Nephron (organoid): ENCODE measurements at regions not wholly inside any gene's neighbourhood (a gene's known extent, or its start where the extent isn't known, plus 50 kb on each side); places are given as distances from the start of the nearest gene placed in this dataset.

Experiments used
- H3K27ac Mint-ChIP-seq, 3 experiments: 2 replicates each; pipeline ENCODE4 v1.8.0; 2020; ENCODE audit warnings: mixed read lengths in 3 of 3, mild to moderate bottlenecking in 2 of 3, moderate library complexity in 1 of 3
- H3K27me3 Mint-ChIP-seq: 2 replicates; pipeline ENCODE4 v1.8.0; 2021; ENCODE audit warnings: low read depth, mild to moderate bottlenecking, moderate library complexity, mixed read lengths
- H3K36me3 Mint-ChIP-seq: 2 replicates; pipeline ENCODE4 v1.8.0; 2020; ENCODE audit warnings: low read depth, mixed read lengths
- H3K4me1 Mint-ChIP-seq: 2 replicates; pipeline ENCODE4 v1.8.0; 2020; ENCODE audit warnings: mixed read lengths
- H3K4me3 Mint-ChIP-seq, 3 experiments: 2 replicates each; pipeline ENCODE4 v1.8.0; 2020; ENCODE audit warnings: mild to moderate bottlenecking in 3 of 3, mixed read lengths in 3 of 3, moderate library complexity in 2 of 3
- H3K9me3 Mint-ChIP-seq: 2 replicates; pipeline ENCODE4 v1.8.0; 2020; ENCODE audit warnings: mixed read lengths
- TF ChIP-seq, protein P1 (sequence below), 3 experiments: fragments of 200-600 bp; sonication (generic); IDR thresholded peaks; one replicate each; pipeline ENCODE4 v1.5.0; 2021; ENCODE audit warnings: antibody characterized with exemption in 3 of 3; ENCODE audit not compliant: unreplicated experiment in 3 of 3

DNA sequence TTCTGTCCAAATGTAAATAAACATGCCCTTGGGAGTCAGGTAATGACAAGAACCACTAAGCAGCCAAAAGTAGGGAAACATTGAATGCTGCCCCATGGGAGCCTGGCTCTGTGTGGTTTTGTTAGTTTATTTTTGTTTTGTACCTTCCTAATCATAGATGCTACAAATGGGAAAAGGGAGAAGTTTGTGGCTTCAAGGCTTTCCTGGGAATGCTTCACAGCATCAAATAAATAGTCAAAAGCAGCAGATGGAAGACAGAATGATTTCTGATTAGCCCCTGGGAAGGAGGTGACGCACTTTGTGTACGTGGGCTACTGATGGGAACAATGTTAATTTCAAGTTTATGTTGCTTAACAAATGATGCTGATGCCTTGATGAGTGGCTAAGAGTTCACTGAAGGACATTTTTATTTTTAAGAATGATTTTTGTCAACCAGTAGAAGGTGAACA is 532.7 kb downstream of the BCKDHB start:
- Mint-ChIP-seq H3K36me3 (no peaks in the 10 kb centered on the region), H3K27me3 (no peaks in the 10 kb centered on the region), H3K4me1 (peaks cover 8% of the 10 kb centered on the region), H3K9me3 (no peaks in the 10 kb centered on the region), H3K27ac (peak overlapping the region; percentile 17 to 63 (median 61)), H3K4me3 (no peak overlapping the region)
- TF ChIP-seq, protein P1, sequence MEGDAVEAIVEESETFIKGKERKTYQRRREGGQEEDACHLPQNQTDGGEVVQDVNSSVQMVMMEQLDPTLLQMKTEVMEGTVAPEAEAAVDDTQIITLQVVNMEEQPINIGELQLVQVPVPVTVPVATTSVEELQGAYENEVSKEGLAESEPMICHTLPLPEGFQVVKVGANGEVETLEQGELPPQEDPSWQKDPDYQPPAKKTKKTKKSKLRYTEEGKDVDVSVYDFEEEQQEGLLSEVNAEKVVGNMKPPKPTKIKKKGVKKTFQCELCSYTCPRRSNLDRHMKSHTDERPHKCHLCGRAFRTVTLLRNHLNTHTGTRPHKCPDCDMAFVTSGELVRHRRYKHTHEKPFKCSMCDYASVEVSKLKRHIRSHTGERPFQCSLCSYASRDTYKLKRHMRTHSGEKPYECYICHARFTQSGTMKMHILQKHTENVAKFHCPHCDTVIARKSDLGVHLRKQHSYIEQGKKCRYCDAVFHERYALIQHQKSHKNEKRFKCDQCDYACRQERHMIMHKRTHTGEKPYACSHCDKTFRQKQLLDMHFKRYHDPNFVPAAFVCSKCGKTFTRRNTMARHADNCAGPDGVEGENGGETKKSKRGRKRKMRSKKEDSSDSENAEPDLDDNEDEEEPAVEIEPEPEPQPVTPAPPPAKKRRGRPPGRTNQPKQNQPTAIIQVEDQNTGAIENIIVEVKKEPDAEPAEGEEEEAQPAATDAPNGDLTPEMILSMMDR (IDR thresholded peaks at IDR 0.05; ENCODE audit: unreplicated experiment in 3 of 3) = no peak

DNA sequence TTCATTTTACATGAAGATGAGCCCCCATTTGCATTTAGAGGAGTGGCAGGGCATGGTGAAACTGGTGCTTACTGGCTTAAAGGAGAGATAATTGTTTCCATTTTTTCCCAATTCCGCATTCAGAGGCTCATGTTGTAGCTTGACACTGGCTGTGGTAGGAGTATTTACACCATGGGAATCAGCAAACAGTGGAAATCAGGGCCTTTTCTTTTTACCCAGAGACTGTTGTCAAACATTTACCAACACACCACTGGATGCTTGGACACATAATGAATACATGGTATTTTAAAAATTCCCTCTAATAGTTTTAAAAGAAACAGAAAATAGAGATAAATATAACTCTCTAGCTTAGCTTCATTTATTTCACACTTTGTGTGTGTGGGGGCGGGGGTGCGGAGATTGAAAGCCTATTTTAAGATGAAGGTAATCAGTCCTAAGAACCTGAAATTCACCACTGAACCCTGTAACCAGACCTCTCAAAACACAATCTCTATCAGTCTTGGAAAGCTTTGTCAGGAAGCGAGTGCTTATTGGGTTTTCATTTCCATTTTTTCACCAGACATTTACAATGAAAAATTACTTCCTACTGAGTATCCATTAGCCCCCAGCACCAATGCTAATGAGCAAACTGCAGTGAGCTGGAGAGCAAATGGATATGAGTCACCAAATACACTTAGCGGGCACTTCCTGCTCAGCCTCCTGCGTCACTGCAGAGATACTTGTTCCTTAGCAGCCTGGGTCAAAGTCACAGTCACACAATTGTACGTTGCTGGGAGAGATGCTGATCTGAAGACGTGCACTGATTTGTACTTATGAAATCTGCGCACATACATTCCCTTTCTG is 532.0 kb downstream of the BCKDHB start:
- H3K4me1 Mint-ChIP-seq = peaks cover 8% of the 10 kb centered on the region

DNA sequence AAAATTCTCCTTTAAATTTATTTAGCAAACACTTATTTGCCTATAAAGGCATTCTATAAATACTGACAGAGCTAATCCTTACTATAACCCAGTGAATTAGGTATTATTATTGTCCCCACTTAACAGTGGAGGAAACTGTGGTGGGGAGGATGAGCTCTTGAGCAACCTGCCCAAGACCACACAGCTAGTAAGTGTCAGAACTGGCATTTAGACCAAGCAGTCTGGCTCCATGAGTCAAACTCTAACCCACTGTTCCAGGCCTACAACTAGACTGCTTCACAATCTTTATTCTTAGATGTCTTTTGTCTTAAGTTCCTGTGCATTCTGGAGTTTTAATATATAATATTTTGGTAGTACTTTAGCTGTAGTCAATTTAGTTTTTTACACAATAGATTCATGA is 530.8 kb downstream of the BCKDHB start:
- no peaks in the 10 kb centered on the region for H3K36me3 Mint-ChIP-seq
- no peak overlapping the region for H3K4me3 Mint-ChIP-seq
- no peaks in the 10 kb centered on the region for H3K27me3 Mint-ChIP-seq
- H3K27ac Mint-ChIP-seq = no peak overlapping the region
- H3K4me1 Mint-ChIP-seq = peaks cover 8% of the 10 kb centered on the region
- TF ChIP-seq, protein P1 (IDR thresholded peaks at IDR 0.05; ENCODE audit: unreplicated experiment in 3 of 3) = no peak
- no peaks in the 10 kb centered on the region for H3K9me3 Mint-ChIP-seq

More for the DNA sequence above, 532.0 kb downstream of the BCKDHB start:
- no peaks in the 10 kb centered on the region for H3K9me3 Mint-ChIP-seq
- no peaks in the 10 kb centered on the region for H3K27me3 Mint-ChIP-seq
- H3K4me3 Mint-ChIP-seq = no peak overlapping the region
- TF ChIP-seq, protein P1 (IDR thresholded peaks at IDR 0.05; ENCODE audit: unreplicated experiment in 3 of 3) = no peak
- peak overlapping the region; percentile 17 to 63 (median 61) for H3K27ac Mint-ChIP-seq
- no peaks in the 10 kb centered on the region for H3K36me3 Mint-ChIP-seq

DNA sequence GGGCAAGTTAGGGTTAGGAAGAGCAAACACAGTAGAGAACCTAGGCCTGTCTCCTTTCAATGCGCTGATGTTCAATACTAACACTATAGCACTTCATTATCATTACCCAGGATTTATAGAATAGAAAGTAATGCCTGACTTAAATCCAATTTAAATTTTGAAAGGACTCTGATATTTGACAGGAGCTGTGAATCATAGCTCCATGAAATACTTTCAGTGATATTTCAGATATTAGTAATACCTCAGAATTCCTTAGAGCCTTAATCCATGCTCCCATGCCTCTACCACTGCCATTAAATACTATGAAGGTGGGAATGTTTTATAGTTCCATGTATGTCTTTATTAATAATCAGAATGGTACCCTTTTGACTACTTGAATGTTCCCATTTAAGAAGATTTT is 530.2 kb downstream of the BCKDHB start:
- H3K4me1 Mint-ChIP-seq = peaks cover 8% of the 10 kb centered on the region
- TF ChIP-seq, protein P1 (IDR thresholded peaks at IDR 0.05; ENCODE audit: unreplicated experiment in 3 of 3) = no peak

DNA sequence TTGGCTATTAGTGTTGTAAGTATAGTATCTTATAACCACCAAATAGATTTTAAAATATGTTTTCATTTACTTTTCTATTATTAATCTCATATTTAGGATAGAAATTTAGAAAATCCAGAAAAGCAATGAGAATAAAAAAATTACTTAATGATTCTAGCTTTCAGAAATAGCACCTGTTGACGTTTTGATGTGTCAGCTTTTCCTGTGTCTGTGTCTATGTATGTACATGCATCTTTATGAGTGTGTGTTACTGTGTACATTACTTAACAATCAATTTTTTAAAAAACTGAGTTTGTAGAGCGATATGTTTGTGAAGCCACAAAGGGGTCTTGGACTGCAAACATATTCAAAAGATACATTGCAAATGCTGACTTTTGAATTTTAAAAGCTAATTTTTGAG is 526.9 kb downstream of the BCKDHB start:
- Mint-ChIP-seq H3K4me3 (no peak overlapping the region), H3K36me3 (no peaks in the 10 kb centered on the region), H3K27me3 (no peaks in the 10 kb centered on the region), H3K27ac (no peak overlapping the region), H3K4me1 (no peaks in the 10 kb centered on the region), H3K9me3 (peaks cover 2% of the 10 kb centered on the region)
- TF ChIP-seq, protein P1 (IDR thresholded peaks at IDR 0.05; ENCODE audit: unreplicated experiment in 3 of 3) = no peak

More for the DNA sequence above, 530.2 kb downstream of the BCKDHB start:
- no peaks in the 10 kb centered on the region for H3K36me3 Mint-ChIP-seq
- no peak overlapping the region for H3K4me3 Mint-ChIP-seq
- H3K27ac Mint-ChIP-seq = no peak overlapping the region
- H3K9me3 Mint-ChIP-seq = no peaks in the 10 kb centered on the region
- H3K27me3 Mint-ChIP-seq = no peaks in the 10 kb centered on the region

DNA sequence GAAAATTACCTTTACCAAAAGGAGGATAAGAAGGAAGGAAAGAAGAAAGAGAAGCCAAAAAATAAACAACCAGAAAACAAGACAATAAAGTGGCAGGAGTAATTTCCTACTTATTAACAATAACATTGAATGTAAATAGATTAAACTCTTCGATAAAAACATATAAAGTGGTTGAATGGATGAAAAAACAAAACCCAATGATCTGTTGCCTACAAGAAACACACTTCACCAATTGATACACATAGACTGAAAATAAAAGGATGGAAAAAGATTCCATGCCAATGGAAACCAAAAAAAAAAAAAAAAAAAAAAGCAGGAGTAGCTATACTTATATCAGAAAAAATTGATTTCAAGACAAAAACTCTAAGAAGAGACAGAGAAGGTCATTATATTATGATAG is 518.9 kb downstream of the BCKDHB start:
- Mint-ChIP-seq H3K36me3 (no peaks in the 10 kb centered on the region), H3K4me1 (no peaks in the 10 kb centered on the region), H3K27me3 (no peaks in the 10 kb centered on the region), H3K9me3 (peaks cover 22% of the 10 kb centered on the region), H3K4me3 (no peak overlapping the region), H3K27ac (no peak overlapping the region)
- TF ChIP-seq, protein P1 (IDR thresholded peaks at IDR 0.05; ENCODE audit: unreplicated experiment in 3 of 3) = no peak
